ENCODE measurements at regions not wholly inside any gene's neighbourhood (a gene's known extent, or its start where the extent isn't known, plus 50 kb on each side); places are given as distances from the start of the nearest gene placed in this dataset.

DNA sequence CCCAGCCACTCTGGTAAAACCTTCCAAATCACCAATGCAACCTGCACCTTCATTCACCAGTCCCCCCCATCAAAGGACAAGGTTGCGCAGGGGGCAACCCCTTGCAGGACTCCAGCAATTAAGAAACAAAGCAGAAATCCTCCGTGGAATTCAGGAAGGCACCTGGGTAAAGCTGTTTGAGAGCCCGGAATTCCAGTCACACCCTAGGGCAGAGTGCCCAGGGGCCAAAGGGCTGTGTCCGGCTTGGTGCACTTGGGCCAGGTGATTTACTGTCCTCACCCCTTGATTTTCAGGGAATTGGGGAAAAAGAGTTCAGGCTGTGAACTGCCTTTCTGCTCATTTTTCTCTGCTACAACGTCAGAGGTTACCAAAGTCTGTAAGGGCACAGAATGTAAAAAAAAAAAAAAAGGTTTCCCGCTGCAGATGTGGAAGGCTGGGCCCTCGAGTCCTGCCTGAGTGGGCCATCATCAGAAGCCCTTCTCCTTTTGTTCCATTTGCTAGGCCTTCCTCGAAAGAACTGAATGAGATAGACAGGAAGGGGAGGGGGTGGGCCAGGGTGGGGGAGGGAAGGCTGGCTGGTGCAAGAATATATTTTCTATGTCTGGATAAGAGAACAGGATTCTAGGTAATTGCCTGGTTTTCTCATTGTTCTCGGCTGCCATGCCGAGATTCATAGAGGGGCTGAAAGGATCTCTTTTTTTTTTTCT lies 266.5 kb upstream of the PSMD7 start:
- no peak for DNase-seq

DNA sequence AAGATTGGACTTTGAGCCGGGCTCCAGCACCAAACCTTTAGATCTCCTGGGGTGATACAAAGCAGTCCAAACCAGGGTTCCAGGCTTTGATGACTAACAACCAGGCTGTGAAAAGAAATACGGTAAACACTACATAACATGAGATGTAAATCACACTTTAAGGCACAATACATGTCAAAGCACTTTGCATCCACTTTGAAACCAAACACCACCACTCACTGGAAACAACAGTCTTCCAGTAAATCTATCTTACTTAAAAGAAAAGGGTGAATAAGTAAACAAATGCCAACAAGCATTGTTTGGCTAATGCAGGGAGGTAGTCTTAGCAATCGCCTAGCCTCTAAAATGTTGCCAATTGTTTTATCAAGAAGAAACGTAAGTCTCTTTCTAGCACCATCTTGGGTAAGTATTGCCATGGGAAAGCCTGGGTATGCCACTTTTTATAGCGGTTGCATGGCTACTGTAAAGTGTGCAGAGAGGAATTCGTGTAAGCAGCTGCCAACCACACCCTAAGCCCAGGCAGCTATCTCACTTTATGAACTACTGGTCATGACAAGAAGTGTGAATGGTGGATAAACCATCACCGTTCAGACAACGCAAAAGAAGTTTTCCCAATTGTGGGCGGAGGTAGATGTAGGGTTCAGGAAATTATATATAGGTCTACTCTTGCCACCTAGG lies 267.4 kb upstream of the PSMD7 start:
- DNase-seq, result peak; percentile 25

DNA sequence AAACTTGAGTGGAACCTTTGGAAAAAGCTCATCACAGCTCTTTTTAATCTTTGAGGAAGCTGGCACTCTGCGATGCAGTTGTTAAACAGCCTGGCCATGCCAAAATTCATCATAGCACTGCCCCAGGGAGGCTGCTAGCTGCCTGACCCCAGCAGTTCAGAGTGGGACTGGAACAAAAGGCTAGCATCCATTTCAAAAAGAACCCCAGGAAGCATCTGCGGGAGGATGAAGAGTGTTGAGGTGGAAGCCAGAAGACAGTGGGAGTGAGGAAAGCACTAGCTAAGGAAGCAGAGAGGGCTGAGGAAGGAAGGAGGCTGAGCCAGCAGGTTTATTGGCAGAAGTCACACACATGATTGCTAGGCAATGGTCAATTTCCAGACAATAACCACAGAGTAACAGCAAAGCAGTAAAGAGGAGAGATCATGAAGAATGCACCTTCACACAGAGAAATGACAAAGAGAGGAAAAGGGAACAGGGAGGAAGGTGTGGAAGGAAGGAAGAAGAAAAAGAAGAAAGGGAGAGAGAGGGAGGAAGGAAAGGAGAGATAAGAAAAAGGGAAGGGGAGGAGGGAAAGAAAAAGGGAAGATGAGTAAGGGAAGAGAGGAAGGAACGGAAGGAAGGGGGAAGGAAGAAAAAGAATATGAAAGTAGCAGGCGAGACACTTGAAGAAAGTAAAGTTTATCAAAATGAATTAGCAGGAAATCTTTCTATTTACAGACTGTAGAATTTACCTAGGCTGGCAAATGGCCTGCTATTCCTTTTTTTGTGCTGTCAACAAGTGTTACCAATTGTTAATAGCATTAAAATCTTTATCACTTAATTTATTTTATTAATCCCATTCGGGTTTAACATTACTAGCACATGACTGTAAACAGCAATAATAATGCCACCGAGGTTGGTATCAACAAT lies 270.0 kb upstream of the PSMD7 start:
- DNase-seq, result peak; percentile 13

DNA sequence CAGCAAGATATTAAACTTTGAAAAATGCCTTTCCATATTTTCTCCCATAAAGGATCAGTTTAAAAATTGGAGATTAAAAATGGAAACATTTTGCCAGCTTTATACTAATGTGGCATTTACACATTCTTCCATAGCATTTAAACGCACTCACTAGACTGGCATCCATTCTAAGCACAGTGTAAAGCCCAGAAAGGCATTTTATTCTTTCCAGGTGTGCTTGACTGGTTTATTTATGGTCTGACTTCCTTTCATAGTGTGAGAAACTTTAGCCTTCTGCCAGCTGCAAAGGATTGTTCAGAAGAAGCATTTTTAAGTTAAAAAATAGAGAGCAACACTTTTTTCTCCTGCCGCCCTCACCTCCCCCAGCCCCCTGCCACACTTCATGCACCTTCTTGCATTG lies 271.7 kb upstream of the PSMD7 start:
- no peak for DNase-seq

DNA sequence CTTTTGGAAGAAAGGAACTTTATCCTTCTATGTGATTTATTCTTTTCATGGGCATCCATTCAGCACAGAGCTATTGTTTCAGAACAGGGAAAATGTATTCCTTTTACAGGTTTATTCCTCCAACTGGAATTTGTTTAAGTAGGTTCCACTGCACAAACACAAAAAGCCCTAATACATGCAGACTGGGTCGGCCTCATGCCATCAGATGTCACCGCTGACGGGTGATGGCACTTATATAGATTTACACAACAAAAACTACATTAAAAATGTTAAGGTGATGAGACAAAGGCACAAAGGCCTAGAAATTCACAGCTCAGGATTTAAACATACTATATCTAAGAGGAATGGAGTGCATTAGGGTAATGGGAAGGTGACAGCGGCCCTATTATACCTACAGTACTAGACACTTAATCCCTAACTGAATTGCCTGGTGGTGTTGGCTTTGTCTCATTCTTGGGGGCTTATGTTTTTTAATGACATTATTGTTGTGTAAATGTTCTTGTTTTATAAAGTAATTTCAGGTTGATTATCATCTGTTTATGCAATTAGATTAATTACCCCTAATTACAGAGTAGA lies 276.4 kb upstream of the PSMD7 start:
- DNase-seq, result no peak

DNA sequence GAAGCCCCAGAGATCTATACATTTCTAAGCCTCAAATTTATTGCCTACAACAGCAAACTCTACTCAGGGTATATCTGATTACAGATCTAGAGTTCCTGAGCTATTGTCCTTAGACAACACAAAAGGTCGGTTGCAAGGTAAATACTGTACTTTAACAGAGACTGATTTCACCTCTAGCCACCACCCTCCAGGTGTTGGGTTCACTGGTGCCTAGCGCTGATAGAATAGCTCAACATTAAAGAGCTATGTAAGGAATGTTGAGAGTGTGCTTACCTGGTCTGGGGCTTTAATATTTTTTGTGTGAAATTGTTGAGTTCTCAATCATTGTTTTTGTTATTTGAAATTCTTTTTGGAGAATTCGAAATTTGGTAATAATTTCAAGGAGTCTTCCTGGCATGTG lies 277.0 kb upstream of the PSMD7 start:
- no peak for DNase-seq

DNA sequence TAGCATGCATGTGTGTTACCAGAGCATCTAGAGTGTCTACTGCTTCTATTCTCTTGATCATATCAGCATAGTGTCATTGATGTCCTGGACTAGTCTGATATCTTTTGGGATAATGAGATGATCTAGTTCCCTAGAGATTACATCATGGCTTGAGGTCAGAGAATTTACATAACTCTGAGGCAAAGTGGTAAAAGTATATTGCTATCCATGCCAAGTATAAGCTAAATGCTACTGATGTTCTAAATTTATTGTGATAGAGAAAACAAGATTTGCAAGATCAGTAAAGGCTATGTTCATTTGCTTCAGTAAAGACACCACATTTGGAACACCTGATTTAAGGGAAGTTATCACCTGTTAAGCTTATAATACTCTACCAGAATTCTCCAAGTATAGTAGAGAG lies 280.7 kb upstream of the PSMD7 start:
- no peak for DNase-seq

DNA sequence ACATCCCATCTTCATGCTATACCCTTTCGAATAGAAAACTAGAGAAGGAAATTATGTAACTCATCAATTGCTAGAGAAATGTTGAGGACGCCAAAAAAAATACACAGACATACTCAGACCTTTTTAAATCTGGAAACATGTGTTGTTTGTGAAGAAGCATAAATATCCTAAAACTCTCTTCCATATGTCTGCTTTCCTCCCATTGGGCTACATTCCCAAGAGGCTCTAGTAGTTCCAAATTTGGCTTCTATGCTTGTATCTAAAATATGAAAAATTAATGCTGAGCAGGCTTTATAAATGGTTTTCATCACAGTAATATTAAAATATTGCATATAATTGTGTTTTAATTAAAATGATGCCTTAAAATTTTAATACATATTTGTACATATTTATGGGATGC lies 297.9 kb upstream of the PSMD7 start:
- DNase-seq, result no peak

DNA sequence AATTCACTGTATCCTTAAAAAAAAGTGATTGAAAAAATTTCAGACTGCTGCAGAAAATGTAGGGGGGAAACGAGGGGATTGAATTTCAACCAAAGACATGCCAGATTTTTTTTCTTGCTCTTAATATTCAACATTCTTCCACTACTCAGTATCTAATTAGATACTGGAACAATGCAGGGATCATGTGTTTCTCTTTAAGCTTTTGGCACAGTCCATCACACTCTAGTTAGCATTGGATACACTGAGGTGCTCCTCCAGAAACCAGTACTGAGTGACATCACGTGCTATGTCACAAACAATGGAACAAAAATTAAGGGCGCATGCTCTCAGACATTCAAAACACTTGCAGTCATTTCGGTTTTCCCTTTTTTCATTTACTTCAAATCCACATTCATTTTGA lies 298.6 kb upstream of the PSMD7 start:
- peak; percentile 41 for DNase-seq

DNA sequence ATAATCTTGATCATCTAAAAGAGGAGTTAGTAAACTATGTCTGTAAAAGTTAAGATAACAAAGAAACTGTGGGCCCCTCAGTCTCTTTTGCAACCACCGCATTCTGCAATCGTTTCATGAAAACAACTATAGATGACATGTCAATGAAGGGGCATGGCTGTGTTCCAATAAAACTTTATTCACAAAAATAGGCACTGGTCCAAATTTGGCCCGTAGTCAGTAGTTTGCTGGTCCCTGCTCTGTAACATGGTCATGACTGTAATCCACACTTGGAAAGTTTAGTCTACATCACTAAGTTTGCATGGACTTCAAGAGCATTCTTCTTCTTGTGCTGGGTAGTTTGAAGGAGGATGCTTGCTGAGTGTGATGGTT lies 299.3 kb upstream of the PSMD7 start:
- DNase-seq, result peak; percentile 2

DNA sequence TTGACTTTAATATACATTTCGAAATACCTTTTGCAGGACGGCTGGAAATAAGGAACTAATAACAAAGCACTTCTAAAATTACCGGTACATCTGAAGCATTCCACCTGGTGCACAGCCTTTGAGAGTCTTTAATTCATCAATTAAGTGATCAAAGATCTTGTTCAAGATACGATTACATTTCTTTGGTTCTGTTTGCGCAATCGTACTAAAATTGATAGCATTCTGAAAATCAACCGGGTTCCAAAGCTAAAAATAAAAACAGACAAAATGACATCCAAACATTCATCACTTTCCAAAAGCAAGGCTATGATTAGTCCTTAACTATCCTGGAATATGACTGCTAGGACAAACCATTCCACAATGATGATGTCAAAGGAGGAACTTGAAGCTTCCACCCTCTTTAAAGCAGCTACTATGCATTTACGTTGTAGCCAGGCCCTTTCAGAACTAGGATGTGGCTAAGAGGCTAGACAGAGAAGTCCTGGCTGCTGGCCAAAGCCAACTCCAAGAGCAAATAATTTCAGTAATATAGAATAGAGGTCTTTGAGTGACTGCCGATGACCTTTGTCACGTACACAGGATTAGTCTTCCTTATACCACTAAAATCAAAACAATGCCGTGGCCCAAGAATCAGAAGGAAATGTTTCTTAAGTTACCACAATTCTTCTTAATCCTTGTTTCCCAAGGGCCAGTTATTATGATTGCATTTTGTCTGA lies 299.8 kb upstream of the PSMD7 start:
- peak; percentile 15 for DNase-seq

DNA sequence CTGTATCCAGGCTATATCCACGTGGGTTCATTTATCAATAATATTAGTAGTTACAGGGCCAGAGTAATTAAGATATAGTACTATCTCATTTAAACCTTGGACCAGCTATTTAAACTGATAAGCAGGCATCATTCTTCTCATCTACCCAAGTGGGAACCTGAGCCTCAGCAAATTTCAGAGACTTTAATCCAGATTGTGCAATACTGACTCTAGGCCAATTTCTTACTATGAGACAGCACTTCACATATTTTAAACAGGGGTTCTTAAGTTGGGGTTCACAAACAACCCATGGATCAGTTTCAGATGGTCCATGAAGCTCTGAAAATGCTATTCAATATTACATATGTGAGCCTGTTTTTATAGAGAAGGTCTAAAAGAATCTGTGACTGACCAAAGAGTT lies 302.7 kb upstream of the PSMD7 start:
- no peak for DNase-seq

DNA sequence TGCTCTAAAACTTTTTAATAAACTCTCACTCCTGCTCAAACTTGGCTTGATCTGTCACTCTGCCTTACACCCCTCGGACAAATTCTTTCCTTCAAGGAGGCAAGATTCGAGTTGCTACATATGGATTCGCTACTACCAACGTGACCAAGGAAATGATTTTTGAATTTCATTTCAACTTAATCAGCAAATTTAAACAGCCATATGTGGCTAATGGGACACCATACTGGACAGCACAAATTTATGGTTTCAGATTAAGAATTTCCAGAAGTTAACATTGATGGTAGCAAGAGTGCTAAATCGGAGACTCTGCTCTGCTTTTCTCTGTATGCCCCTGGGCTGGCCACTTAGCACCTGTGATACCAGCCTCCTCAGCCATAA lies 318.2 kb upstream of the PSMD7 start:
- no peak for DNase-seq

DNA sequence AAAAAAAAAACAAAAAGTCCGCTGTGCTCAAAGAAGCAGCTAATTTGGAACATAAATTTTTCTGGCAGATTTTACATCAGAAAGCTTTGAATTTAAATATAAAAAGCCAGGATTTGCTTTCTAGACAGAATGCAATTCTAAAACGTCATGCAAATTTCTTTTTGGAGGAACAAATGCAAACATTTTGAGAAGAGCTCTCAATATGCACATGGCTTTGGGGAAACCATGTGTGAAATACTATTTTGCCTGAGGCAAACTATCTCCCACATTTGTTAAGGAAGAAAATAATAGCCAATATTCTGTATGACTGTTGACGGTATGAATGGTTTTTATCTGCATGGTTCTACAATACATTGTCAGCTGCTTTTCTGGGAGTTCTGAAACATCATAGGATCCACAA lies 320.0 kb upstream of the PSMD7 start:
- DNase-seq, result no peak

DNA sequence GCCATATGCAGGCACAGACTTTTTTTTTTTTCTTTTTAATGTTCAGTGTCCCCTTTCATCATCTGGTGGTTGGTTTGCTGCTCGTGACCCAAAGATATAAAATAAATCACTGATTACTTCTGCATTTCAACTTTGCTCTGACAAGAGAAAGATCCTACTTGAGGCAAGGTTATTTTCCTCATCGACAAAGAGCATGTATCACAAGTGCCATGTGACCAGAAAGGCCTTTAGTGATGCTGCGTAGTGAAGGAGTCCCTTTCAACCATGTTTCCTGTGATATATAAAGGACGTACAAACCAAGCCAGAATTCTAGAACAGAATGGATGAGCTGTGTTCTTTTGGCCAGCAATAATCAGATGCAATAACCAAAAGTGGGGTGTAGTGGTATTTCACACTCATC lies 323.4 kb upstream of the PSMD7 start:
- no peak for DNase-seq

DNA sequence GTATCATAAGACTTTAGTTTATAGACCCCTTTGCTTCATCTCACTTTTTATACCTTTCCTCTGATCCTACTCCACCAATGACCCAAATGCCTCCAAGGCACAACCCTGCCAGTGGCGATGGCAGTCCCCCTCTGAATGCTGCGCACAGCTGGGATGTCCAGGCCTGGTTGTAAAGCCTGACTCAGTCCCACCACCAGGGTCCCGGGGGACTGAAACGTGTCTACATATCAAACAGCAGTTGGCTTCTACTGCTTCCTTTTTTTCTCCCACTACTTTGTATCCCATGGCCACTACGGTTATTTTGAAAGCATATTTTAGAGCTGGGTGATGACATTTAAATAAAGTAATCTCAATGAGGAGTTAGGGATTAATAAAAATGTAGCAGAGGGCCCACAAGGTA lies 329.8 kb upstream of the PSMD7 start:
- DNase-seq, result no peak

DNA sequence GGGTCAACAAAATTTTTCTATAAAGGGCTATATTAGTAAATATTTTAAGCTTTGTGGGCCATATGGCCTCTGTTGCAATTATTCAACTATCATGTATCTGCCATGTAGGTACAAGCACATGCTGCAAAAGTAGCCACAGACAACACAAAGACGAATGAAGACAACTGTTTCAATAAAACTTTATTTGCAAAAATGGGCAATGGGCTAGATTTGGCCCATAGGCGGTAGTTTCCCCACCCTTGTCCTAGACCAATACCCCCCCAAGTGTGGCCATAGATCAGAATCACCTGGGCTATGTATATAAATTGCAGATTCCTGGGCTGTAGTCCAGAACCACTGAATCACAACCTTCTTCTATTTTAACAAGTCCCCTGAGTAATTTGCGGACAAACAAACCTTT lies 331.0 kb upstream of the PSMD7 start:
- DNase-seq, result no peak

DNA sequence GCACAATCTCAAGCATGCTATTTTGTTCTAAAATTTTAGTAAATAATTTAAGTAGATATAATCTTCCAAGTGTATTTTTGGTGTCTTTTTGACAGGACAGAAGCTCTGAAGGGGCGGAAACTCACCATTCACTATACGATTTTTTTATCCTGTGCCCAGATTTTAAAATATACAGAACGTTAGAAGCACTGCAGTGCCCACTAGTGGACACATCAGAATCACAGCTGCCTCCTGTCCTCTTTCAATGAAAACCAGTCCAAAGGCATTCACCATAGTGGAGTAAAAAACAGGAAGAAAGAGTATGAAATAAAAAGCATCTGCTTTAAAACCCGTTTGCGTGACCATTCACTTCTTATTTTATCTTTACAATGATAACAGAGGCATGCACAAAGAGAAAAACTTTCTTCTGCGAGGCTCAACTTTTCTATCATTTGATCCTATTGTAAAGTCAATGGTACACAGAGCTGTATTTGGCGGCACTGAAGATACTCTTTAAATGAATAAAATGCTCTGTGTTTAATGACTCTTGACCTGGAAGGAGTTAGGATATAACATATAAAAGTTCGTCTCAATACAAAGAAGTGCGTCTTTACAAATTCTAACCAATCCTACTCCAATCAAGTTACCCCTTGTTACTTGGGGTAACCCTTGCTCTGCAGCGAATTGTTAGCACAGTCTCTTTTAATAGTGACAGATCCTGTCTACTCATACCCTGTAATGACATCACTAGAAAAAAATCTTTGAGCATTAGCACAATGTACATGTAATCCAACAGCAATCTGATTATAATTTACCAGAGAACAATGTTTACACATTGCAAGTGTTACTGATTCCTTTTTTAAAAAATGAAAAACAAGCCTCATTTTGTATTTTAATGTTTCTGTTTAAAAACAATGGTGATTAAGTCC lies 339.8 kb upstream of the PSMD7 start:
- DNase-seq, result peak; percentile 88

DNA sequence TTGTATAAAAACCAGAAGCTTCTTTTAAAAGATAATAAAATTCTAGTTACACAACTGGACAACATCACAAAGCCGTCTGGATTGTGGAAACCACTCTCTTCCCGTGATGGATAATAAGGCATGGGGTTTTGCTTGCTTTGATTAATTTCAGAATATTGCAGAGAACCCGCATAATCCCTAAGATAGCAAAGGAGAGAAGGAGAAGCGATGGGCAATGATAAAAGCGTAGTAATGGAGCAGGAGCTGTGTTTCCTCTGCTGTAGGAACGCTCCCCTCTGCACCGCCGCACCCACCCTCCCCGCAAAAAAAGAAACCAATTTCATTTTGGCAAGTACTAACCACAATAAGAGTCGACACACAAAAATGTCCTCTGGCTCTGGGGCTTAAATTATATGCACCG lies 340.9 kb upstream of the PSMD7 start:
- DNase-seq, result no peak

DNA sequence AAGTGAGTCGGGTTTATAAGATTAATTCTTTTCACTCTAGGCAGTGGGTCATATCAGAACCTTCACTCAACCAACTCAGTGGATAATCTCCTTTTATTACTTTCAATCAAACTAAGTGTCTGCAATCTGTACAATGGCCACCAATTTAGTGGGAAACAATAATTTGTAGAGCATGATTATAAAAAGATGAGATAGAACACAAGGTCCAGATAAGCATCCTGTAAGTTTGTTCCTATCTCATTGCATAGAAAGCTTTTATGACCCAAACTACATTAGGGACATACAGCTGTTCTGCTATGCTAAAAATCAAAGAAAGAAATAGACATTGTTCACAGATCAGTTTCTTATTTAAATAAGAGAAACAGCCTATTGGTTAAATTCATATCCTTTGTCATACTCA lies 341.4 kb upstream of the PSMD7 start:
- no peak for DNase-seq

DNA sequence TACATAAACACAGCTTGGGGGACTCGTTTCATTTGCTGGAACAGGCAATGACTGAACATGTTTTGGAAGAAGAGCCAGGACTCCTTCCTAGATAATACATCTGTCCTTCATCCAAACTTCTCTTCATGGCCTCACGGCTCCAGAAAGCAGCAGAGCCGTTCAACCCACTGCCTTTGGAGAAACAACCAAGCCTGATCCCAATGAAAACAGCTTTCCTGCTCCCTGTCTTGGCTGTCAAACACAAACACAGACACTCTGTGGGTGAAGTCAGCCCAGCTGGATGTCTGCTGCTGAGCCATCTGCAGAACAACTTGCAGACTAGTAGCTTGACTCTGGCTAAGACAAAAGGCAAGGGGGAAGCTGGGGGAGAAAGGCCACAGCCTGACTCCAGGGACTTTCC lies 345.1 kb upstream of the PSMD7 start:
- peak; percentile 88 for DNase-seq

All from tongue (tissue), 1 donor.